GM10266 (cell line): ENCODE measurements at regions not wholly inside any gene's neighbourhood (a gene's known extent, or its start where the extent isn't known, plus 50 kb on each side); places are given as distances from the start of the nearest gene placed in this dataset.

Experiments
- DNase-seq: peaks from one replicate; pipeline ENCODE4 v3.0.0; 2012; ENCODE audit errors: extremely low spot score
- TF ChIP-seq, protein P1 (sequence below): IDR thresholded peaks from 2 replicates; pipeline ENCODE4 v1.5.1; 2012; ENCODE audit warnings: mild to moderate bottlenecking, low read depth; ENCODE audit not compliant: control insufficient read depth, insufficient read depth; ENCODE audit errors: missing control alignments

DNA sequence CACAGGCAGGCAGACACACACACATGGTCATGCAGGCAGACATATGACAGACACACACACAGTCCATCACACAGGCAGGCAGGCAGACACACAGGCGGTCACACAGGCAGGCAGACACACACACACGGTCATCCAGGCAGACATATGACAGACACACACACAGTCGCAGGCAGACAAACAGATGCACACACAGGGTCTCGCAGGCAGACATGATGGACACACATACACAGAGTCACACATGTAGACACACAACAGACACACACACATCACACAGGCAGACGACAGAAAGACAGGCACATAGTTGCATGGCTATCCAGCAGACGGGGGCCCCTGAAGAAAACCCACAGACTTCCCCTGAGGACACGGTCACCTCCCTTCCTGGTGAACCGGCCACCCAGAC lies 135.4 kb downstream of the NCOR2 start:
- TF ChIP-seq, protein P1, sequence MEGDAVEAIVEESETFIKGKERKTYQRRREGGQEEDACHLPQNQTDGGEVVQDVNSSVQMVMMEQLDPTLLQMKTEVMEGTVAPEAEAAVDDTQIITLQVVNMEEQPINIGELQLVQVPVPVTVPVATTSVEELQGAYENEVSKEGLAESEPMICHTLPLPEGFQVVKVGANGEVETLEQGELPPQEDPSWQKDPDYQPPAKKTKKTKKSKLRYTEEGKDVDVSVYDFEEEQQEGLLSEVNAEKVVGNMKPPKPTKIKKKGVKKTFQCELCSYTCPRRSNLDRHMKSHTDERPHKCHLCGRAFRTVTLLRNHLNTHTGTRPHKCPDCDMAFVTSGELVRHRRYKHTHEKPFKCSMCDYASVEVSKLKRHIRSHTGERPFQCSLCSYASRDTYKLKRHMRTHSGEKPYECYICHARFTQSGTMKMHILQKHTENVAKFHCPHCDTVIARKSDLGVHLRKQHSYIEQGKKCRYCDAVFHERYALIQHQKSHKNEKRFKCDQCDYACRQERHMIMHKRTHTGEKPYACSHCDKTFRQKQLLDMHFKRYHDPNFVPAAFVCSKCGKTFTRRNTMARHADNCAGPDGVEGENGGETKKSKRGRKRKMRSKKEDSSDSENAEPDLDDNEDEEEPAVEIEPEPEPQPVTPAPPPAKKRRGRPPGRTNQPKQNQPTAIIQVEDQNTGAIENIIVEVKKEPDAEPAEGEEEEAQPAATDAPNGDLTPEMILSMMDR: no peak
- no peak for DNase-seq

DNA sequence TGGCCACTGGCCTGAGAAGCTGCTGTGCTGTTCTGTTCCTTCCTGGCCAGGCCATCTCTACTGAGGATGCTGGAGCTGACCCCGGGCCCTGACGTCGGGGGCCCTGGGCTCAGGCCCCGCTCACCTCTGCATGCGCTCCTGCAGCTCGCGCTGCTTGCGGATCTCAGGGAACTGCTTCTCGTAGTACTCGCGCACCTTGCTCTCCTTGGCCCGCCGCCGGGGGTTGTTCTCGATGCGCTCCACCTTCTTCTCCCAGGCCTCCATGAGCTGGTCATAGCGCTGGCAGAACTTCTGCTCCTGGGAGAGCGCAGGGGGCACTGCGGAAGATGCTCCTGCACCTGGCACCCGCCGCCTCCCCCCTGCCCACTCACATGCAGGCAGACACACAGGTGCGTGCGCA lies 135.6 kb downstream of the RFLNA start:
- DNase-seq: no peak
- TF ChIP-seq, protein P1: no peak

DNA sequence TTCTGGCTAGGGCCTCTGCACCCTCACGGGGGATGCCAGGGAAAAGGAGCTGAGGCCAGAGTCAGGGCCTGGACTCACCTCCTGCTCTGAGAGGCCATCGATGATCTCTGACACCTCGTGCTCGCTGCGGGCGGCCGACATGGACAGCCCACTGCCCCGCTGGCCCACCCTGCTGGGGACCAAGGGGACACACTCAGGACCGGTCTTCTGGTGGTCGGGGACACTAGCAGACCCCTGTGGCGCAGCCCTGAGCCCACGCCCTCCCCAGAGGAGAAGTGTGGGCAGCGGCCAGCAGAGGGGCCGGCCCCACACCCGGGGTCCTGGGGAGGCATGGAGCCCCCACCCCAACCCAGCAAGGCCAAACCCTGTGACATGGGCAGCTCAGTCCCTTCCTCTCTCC lies 134.6 kb downstream of the RFLNA start:
- no peak for DNase-seq
- TF ChIP-seq, protein P1: no peak

DNA sequence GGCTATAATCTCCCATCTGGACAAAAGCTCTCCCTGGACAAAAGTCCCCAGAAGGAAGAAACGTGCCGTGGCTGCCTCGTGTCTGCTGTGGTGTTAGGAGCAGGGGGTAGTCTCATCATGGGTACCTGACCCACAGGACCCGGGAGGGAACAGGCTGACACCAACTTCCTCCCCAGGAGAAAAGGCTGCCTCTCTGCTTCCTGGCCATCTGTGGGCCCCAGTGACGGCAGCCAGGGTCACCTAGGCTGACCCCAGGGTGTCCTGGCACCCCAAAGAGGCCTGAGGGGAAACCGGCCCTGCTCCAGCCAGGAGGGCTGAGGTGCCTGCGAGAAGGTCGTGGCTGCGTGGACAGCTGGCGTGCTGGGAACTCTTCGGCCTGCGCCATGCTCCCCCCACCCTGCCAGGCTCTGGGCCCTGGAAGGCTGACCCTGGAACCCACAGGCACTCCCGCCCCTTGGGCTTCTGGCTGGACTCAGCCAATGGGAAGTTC lies 133.9 kb downstream of the RFLNA start:
- no peak for DNase-seq
- TF ChIP-seq, protein P1: no peak

DNA sequence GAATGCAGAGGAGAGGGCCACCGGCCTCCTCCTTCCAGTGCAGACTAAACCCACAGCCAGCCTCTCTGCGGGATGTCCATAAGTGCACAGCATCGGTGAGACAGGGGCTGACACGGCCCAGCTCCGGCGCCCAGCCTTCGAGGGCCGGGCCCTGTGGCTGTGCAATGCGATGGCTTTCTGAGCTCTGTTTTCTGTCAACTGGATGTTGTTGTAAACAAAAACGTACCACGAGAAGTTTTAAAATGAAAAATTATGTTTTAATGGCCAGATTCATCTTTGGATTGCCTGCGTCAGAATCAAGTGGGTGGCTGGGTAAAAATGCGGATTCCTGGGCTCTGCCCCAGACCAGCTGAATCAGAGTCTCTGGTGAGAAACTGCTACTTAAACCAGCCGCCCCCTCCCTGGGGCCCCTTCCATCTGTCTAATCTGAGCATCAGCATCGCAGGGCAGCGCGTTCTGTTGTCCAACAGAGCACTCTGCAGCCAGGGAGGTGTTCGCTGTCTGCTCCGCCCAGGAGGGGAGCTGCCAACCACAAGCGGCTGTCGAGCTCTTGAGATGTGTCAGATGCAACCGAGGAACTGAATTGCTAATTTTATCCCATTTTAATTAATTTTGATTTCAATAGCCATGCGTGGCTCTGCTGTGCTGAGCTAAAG lies 133.4 kb downstream of the RFLNA start:
- TF ChIP-seq, protein P1: no peak

DNA sequence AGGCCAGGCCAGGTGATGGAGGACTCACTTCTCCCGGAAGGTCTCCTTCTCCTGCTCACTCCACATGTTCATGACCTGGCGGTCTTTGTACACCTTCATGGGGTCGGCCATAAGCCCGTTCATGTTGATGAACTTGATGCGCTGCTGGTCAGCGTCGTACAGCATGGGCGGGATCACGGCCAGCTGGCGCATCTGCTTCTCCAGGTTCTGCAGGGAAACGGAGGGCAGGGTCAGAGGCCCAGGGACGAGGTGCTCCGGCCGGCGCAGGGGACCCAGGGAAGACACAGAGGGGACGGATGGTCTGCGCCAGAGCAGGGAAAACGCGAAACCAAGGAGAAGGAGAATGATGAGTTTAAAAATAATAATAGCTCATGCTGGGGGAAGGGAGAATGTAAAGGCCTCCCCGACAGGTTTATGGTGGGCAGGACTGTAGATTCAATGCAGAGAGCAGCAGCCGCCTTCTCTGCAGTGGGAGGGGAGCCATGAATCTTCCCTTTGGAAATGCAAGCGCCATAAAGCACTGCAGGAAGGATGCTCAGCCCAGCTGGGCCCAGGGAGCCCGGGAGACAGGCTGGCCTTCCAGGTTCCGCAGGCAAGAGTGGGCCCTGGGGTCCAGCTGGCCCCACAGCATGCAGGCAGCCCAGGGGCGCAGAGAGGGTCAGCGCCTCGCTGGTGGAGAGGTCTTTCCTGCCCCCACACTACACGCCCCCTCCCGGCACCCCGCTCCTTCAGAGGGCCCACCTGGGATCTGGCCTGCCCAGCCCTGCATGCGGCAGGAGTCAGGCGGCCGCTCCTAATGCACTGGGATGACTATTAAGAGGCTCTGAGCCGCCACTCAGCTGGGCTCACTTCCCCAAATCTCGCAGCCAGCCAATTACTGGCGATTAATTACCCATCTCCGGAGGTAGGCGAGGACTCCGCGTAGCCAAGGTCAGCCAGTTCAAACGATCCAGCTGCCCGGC lies 132.0 kb downstream of the RFLNA start:
- TF ChIP-seq, protein P1: no peak
- DNase-seq: no peak

More for the DNA sequence above, 133.4 kb downstream of the RFLNA start:
- no peak for DNase-seq
